ENCODE measurements at regions not wholly inside any gene's neighbourhood (a gene's known extent, or its start where the extent isn't known, plus 50 kb on each side); places are given as distances from the start of the nearest gene placed in this dataset.

- Histone ChIP-seq H3K4me1 (no peaks in the 10 kb centered on the region), H3K27ac (no peak overlapping the region), H3K36me3 (no peaks in the 10 kb centered on the region), H3K27me3 (no peaks in the 10 kb centered on the region), H3K4me3 (no peak overlapping the region), H3K9me3 (no peaks in the 10 kb centered on the region)
- DNase-seq (ENCODE audit: extremely low spot score in 2 of 2), result no peak
- intact Hi-C loops (cut with DNase I), result no loop called here
- TF ChIP-seq POLR2A (IDR thresholded peaks at IDR 0.05) (no peak), CTCF (IDR thresholded peaks at IDR 0.05) (no peak), POLR2AphosphoS5 (IDR thresholded peaks at IDR 0.05; ENCODE audit: insufficient read depth in 1 of 2, low read depth in 1 of 2) (no peak)
Measured at GRCh38 chr2:125837128-125837527, 818.8 kb upstream of the GYPC start.

- H3K27ac ChIP-seq, result no peak overlapping the region
- no peaks in the 10 kb centered on the region for H3K36me3 ChIP-seq
- TF ChIP-seq CTCF (IDR thresholded peaks at IDR 0.05), result no peak
- TF ChIP-seq POLR2AphosphoS5 (IDR thresholded peaks at IDR 0.05; ENCODE audit: insufficient read depth in 1 of 2, low read depth in 1 of 2), result no peak
- TF ChIP-seq POLR2A (IDR thresholded peaks at IDR 0.05), result no peak
- no peak overlapping the region for H3K4me3 ChIP-seq
- H3K27me3 ChIP-seq, result no peaks in the 10 kb centered on the region
- no peaks in the 10 kb centered on the region for H3K4me1 ChIP-seq
- H3K9me3 ChIP-seq, result no peaks in the 10 kb centered on the region
- intact Hi-C loops (cut with DNase I), result no loop called here
- no peak for DNase-seq (ENCODE audit: extremely low spot score in 2 of 2)
Measured at GRCh38 chr2:125837611-125838010, 818.3 kb upstream of the GYPC start.

GRCh38 chr2:125839945-125840344, 816.0 kb upstream of the GYPC start:
- DNase-seq (ENCODE audit: extremely low spot score in 2 of 2), result no peak
- intact Hi-C loops (cut with DNase I), result no loop called here
- TF ChIP-seq POLR2A (IDR thresholded peaks at IDR 0.05), result no peak
- no peak for TF ChIP-seq CTCF (IDR thresholded peaks at IDR 0.05)
- no peak for TF ChIP-seq POLR2AphosphoS5 (IDR thresholded peaks at IDR 0.05; ENCODE audit: insufficient read depth in 1 of 2, low read depth in 1 of 2)
- Histone ChIP-seq H3K9me3 (no peaks in the 10 kb centered on the region), H3K27ac (no peak overlapping the region), H3K36me3 (no peaks in the 10 kb centered on the region), H3K27me3 (no peaks in the 10 kb centered on the region), H3K4me1 (no peaks in the 10 kb centered on the region), H3K4me3 (no peak overlapping the region)

GRCh38 chr2:125842041-125842440, 813.9 kb upstream of the GYPC start:
- H3K36me3 ChIP-seq, result no peaks in the 10 kb centered on the region
- no peak for TF ChIP-seq POLR2A (IDR thresholded peaks at IDR 0.05)
- no peak for TF ChIP-seq POLR2AphosphoS5 (IDR thresholded peaks at IDR 0.05; ENCODE audit: insufficient read depth in 1 of 2, low read depth in 1 of 2)
- no peak for TF ChIP-seq CTCF (IDR thresholded peaks at IDR 0.05)

GRCh38 chr2:125850541-125850940, 805.4 kb upstream of the GYPC start:
- Histone ChIP-seq H3K4me1 (no peaks in the 10 kb centered on the region), H3K36me3 (no peaks in the 10 kb centered on the region), H3K4me3 (no peak overlapping the region), H3K27me3 (no peaks in the 10 kb centered on the region), H3K9me3 (no peaks in the 10 kb centered on the region), H3K27ac (no peak overlapping the region)
- TF ChIP-seq POLR2AphosphoS5 (IDR thresholded peaks at IDR 0.05; ENCODE audit: insufficient read depth in 1 of 2, low read depth in 1 of 2), result no peak
- no peak for TF ChIP-seq CTCF (IDR thresholded peaks at IDR 0.05)
- TF ChIP-seq POLR2A (IDR thresholded peaks at IDR 0.05), result no peak
- no peak for DNase-seq (ENCODE audit: extremely low spot score in 2 of 2)
- intact Hi-C loops (cut with DNase I), result no loop called here

More at GRCh38 chr2:125842041-125842440, 813.9 kb upstream of the GYPC start:
- Histone ChIP-seq H3K4me3 (no peak overlapping the region), H3K27ac (no peak overlapping the region), H3K9me3 (no peaks in the 10 kb centered on the region), H3K27me3 (no peaks in the 10 kb centered on the region), H3K4me1 (no peaks in the 10 kb centered on the region)
- DNase-seq (ENCODE audit: extremely low spot score in 2 of 2), result no peak
- intact Hi-C loops (cut with DNase I), result no loop called here
